ENCODE measurements at regions not wholly inside any gene's neighbourhood (a gene's known extent, or its start where the extent isn't known, plus 50 kb on each side); places are given as distances from the start of the nearest gene placed in this dataset.

DNA sequence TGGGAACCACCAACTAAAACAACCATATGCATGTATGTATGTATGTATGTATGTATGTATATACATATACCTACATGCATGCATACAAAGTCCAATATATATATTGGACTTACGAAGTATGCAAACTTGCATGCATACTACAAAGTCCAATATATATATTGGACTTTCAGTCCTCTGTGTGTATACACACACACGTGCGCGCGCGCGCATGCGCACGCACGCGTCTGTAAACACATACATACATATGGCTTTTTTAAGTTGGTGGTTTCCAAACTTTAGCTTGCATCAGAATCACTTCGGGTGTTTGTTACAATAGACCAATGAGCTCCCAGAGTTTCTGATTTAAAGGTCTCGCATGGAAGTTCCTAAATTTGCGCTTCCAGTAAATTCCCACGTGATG lies 197.5 kb upstream of the C1orf87 start:
- TF ChIP-seq, protein P1, sequence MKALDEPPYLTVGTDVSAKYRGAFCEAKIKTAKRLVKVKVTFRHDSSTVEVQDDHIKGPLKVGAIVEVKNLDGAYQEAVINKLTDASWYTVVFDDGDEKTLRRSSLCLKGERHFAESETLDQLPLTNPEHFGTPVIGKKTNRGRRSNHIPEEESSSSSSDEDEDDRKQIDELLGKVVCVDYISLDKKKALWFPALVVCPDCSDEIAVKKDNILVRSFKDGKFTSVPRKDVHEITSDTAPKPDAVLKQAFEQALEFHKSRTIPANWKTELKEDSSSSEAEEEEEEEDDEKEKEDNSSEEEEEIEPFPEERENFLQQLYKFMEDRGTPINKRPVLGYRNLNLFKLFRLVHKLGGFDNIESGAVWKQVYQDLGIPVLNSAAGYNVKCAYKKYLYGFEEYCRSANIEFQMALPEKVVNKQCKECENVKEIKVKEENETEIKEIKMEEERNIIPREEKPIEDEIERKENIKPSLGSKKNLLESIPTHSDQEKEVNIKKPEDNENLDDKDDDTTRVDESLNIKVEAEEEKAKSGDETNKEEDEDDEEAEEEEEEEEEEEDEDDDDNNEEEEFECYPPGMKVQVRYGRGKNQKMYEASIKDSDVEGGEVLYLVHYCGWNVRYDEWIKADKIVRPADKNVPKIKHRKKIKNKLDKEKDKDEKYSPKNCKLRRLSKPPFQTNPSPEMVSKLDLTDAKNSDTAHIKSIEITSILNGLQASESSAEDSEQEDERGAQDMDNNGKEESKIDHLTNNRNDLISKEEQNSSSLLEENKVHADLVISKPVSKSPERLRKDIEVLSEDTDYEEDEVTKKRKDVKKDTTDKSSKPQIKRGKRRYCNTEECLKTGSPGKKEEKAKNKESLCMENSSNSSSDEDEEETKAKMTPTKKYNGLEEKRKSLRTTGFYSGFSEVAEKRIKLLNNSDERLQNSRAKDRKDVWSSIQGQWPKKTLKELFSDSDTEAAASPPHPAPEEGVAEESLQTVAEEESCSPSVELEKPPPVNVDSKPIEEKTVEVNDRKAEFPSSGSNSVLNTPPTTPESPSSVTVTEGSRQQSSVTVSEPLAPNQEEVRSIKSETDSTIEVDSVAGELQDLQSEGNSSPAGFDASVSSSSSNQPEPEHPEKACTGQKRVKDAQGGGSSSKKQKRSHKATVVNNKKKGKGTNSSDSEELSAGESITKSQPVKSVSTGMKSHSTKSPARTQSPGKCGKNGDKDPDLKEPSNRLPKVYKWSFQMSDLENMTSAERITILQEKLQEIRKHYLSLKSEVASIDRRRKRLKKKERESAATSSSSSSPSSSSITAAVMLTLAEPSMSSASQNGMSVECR (CRISPR knock-in tag; IDR thresholded peaks at IDR 0.05; ENCODE audit: borderline replicate concordance): no peak
- no peak for TF ChIP-seq CBFB (CRISPR knock-in tag; IDR thresholded peaks at IDR 0.05; ENCODE audit: low read depth)
